ENCODE measurements at regions not wholly inside any gene's neighbourhood (a gene's known extent, or its start where the extent isn't known, plus 50 kb on each side); places are given as distances from the start of the nearest gene placed in this dataset.

GRCh38 chr6:44538807-44539201 lies 151.3 kb downstream of the CDC5L start:
- TF ChIP-seq CTCF (IDR thresholded peaks at IDR 0.05; ENCODE audit: low read depth, low read length), result no peak
- no peak for DNase-seq (ENCODE audit: extremely low read depth, low read depth)

- DNase-seq (ENCODE audit: extremely low read depth, low read depth), result no peak
- TF ChIP-seq CTCF (IDR thresholded peaks at IDR 0.05; ENCODE audit: low read depth, low read length), result no peak
Observed at GRCh38 chr6:44539701-44540355, 152.3 kb downstream of the CDC5L start.

GRCh38 chr6:44540881-44541280 lies 153.4 kb downstream of the CDC5L start:
- no peak for TF ChIP-seq CTCF (IDR thresholded peaks at IDR 0.05; ENCODE audit: low read depth, low read length)
- no peak for DNase-seq (ENCODE audit: extremely low read depth, low read depth)

GRCh38 chr6:44542401-44543116 lies 155.1 kb downstream of the CDC5L start:
- no peak for TF ChIP-seq CTCF (IDR thresholded peaks at IDR 0.05; ENCODE audit: low read depth, low read length)
- no peak for DNase-seq (ENCODE audit: extremely low read depth, low read depth)

- DNase-seq (ENCODE audit: extremely low read depth, low read depth), result no peak
- TF ChIP-seq CTCF (IDR thresholded peaks at IDR 0.05; ENCODE audit: low read depth, low read length), result no peak
Observed at GRCh38 chr6:44543664-44544063, 156.2 kb downstream of the CDC5L start.

- no peak for TF ChIP-seq CTCF (IDR thresholded peaks at IDR 0.05; ENCODE audit: low read depth, low read length)
- no peak for DNase-seq (ENCODE audit: extremely low read depth, low read depth)
Observed at GRCh38 chr6:44545224-44545623, 157.7 kb downstream of the CDC5L start.

- no peak for DNase-seq (ENCODE audit: extremely low read depth, low read depth)
- TF ChIP-seq CTCF (IDR thresholded peaks at IDR 0.05; ENCODE audit: low read depth, low read length), result no peak
Observed at GRCh38 chr6:44548319-44548718, 160.8 kb downstream of the CDC5L start.
